Stimulated activated CD4-positive, alpha-beta T cell treated with anti-CD3 and anti-CD28 coated beads, Interleukin-4, amount 100 ng/mL, for 48 hours (primary cell): ENCODE measurements at regions not wholly inside any gene's neighbourhood (a gene's known extent, or its start where the extent isn't known, plus 50 kb on each side); places are given as distances from the start of the nearest gene placed in this dataset.

Experiments
- DNase-seq, 2 donors: peaks; one replicate each; pipeline ENCODE4 v3.0.0-alpha.2; 2020; ENCODE audit warnings: low read depth in 2 of 2

- no peak for DNase-seq
These were observed 58.3 kb upstream of the SPATA31E1 start for GRCh38 chr9:87824216-87824875.

GRCh38 chr9:87824886-87825285 is 57.8 kb upstream of the SPATA31E1 start:
- no peak for DNase-seq

- no peak for DNase-seq
These were observed 56.3 kb upstream of the SPATA31E1 start for GRCh38 chr9:87826331-87826730.

GRCh38 chr9:87827341-87827740 is 55.3 kb upstream of the SPATA31E1 start:
- DNase-seq, result no peak

- DNase-seq, result no peak
These were observed 52.9 kb upstream of the SPATA31E1 start for GRCh38 chr9:87829756-87830155.

- no peak for DNase-seq
These were observed 52.2 kb upstream of the SPATA31E1 start for GRCh38 chr9:87830446-87830845.

- no peak for DNase-seq
These were observed 51.5 kb upstream of the SPATA31E1 start for GRCh38 chr9:87831159-87831558.
